Endodermal cell (in vitro differentiated cells): ENCODE measurements at regions not wholly inside any gene's neighbourhood (a gene's known extent, or its start where the extent isn't known, plus 50 kb on each side); places are given as distances from the start of the nearest gene placed in this dataset.

Source experiments
- DNase-seq: peaks from one replicate; pipeline ENCODE4 v3.0.0-alpha.2; 2017
- H3K27ac ChIP-seq: 2 replicates; pipeline ENCODE4 v1.5.1; 2013; ENCODE audit warnings: mild to moderate bottlenecking, low read depth, low read length, moderate library complexity
- H3K27me3 ChIP-seq: 2 replicates; pipeline ENCODE4 v1.6.1; 2013; ENCODE audit warnings: mild to moderate bottlenecking, low read length, moderate library complexity; ENCODE audit not compliant: insufficient read depth, control insufficient read depth, poor library complexity, severe bottlenecking
- H3K36me3 ChIP-seq: 2 replicates; pipeline ENCODE4 v1.7.0; 2013; ENCODE audit warnings: mild to moderate bottlenecking, low read length, moderate library complexity; ENCODE audit not compliant: control insufficient read depth, insufficient read depth
- H3K4me1 ChIP-seq: one replicate; pipeline ENCODE4 v1.7.0; 2013; ENCODE audit warnings: low read length; ENCODE audit not compliant: control insufficient read depth, insufficient read depth
- H3K4me3 ChIP-seq: 2 replicates; pipeline ENCODE4 v1.5.1; 2013; ENCODE audit warnings: mild to moderate bottlenecking, low read length, moderate library complexity
- H3K9ac ChIP-seq: 2 replicates; pipeline ENCODE4 v1.6.1; 2013; ENCODE audit warnings: mild to moderate bottlenecking, low read length, moderate library complexity; ENCODE audit not compliant: poor library complexity, severe bottlenecking; ENCODE audit errors: extremely low read depth
- H3K9me3 ChIP-seq: 2 replicates; pipeline ENCODE4 v1.6.1; 2013; ENCODE audit warnings: mild to moderate bottlenecking, low read length, moderate library complexity; ENCODE audit not compliant: control insufficient read depth
- H3K27ac Mint-ChIP-seq: 2 replicates; pipeline ENCODE4 v1.8.0; 2020; ENCODE audit warnings: mixed read lengths
- H3K27me3 Mint-ChIP-seq: 2 replicates; pipeline ENCODE4 v1.8.0; 2021; ENCODE audit warnings: mild to moderate bottlenecking, mixed read lengths; ENCODE audit not compliant: insufficient read depth
- H3K36me3 Mint-ChIP-seq: 2 replicates; pipeline ENCODE4 v1.8.0; 2020; ENCODE audit warnings: low read depth, mixed read lengths
- H3K4me1 Mint-ChIP-seq: 2 replicates; pipeline ENCODE4 v1.8.0; 2020; ENCODE audit warnings: mixed read lengths
- H3K4me3 Mint-ChIP-seq: 2 replicates; pipeline ENCODE4 v1.8.0; 2020; ENCODE audit warnings: mild to moderate bottlenecking, moderate library complexity, mixed read lengths
- H3K9me3 Mint-ChIP-seq: 2 replicates; pipeline ENCODE4 v1.8.0; 2020; ENCODE audit warnings: mild to moderate bottlenecking, mixed read lengths
- CTCF ChIP-seq: fragments of 200-600 bp; sonication (generic); conservative IDR thresholded peaks from 2 replicates; pipeline ENCODE4 v1.5.0; 2021; ENCODE audit warnings: antibody characterized with exemption, mild to moderate bottlenecking
- WGBS, 2 experiments: methylation state at CpG; one replicate each; pipeline versions ENCODE4 v1.1.5 to v1.1.7; 2013; ENCODE audit warnings: missing lambda C conversion rate in 2 of 2, mixed read lengths in 1 of 2; ENCODE audit not compliant: insufficient coverage in 1 of 2, insufficient read length in 1 of 2; 5-methylcytosine and 5-hydroxymethylcytosine counted together

GRCh38 chr12:97899529-97899928, 436.9 kb downstream of the RMST start:
- Histone ChIP-seq H3K36me3 (no peaks in the 10 kb centered on the region), H3K4me1 (no peaks in the 10 kb centered on the region), H3K27me3 (no peaks in the 10 kb centered on the region), H3K9me3 (no peaks in the 10 kb centered on the region), H3K27ac (no peak overlapping the region), H3K9ac (no peak overlapping the region), H3K4me3 (no peak overlapping the region)
- Mint-ChIP-seq H3K9me3 (peaks cover 4% of the 10 kb centered on the region), H3K27ac (no peak overlapping the region), H3K36me3 (no peaks in the 10 kb centered on the region), H3K4me1 (no peaks in the 10 kb centered on the region), H3K4me3 (no peak overlapping the region), H3K27me3 (no peaks in the 10 kb centered on the region)
- no peak for DNase-seq
- no peak for TF ChIP-seq CTCF

- Mint-ChIP-seq H3K27me3 (no peaks in the 10 kb centered on the region), H3K4me3 (no peak overlapping the region), H3K27ac (no peak overlapping the region), H3K4me1 (no peaks in the 10 kb centered on the region), H3K36me3 (no peaks in the 10 kb centered on the region), H3K9me3 (peaks cover 4% of the 10 kb centered on the region)
- no peaks in the 10 kb centered on the region for H3K36me3 ChIP-seq
- H3K27ac ChIP-seq, result no peak overlapping the region
- 81 to 83% methylated on average over 1 of the region's 1 CpG for WGBS, 2 experiments
- no peak overlapping the region for H3K9ac ChIP-seq
- H3K9me3 ChIP-seq, result no peaks in the 10 kb centered on the region
- no peak for TF ChIP-seq CTCF
- H3K4me3 ChIP-seq, result no peak overlapping the region
- no peaks in the 10 kb centered on the region for H3K4me1 ChIP-seq
- no peak for DNase-seq
- H3K27me3 ChIP-seq, result no peaks in the 10 kb centered on the region
Observed at GRCh38 chr12:97899956-97900355, 437.4 kb downstream of the RMST start.

GRCh38 chr12:97903356-97903755, 440.8 kb downstream of the RMST start:
- WGBS, 2 experiments, result 95 to 100% methylated on average over 2 to 4 of the region's 4 CpGs
- H3K4me1 Mint-ChIP-seq, result no peaks in the 10 kb centered on the region
- DNase-seq, result no peak
- no peaks in the 10 kb centered on the region for H3K9me3 Mint-ChIP-seq
- no peak for TF ChIP-seq CTCF
- H3K4me1 ChIP-seq, result no peaks in the 10 kb centered on the region
- H3K27me3 ChIP-seq, result no peaks in the 10 kb centered on the region
- no peak overlapping the region for H3K4me3 Mint-ChIP-seq
- no peak overlapping the region for H3K9ac ChIP-seq
- H3K36me3 Mint-ChIP-seq, result no peaks in the 10 kb centered on the region
- no peaks in the 10 kb centered on the region for H3K27me3 Mint-ChIP-seq
- no peak overlapping the region for H3K4me3 ChIP-seq
- H3K27ac ChIP-seq, result no peak overlapping the region
- H3K36me3 ChIP-seq, result no peaks in the 10 kb centered on the region
- H3K9me3 ChIP-seq, result no peaks in the 10 kb centered on the region
- no peak overlapping the region for H3K27ac Mint-ChIP-seq
